MM.1S (cell line): ENCODE measurements at regions not wholly inside any gene's neighbourhood (a gene's known extent, or its start where the extent isn't known, plus 50 kb on each side); places are given as distances from the start of the nearest gene placed in this dataset.

Experiments
- EZH2 ChIP-seq: fragments of 300-600 bp; sonication (generic); optimal IDR thresholded peaks from 2 replicates; pipeline ENCODE3; 2017; ENCODE audit warnings: low read depth, mild to moderate bottlenecking, antibody characterized with exemption, low read length, mixed read lengths
- EZH2phosphoT487 ChIP-seq: fragments of 300-600 bp; sonication (generic); IDR thresholded peaks from 2 replicates; pipeline ENCODE4 v1.6.1; 2018; ENCODE audit warnings: antibody characterized with exemption, low read length
- TF ChIP-seq, protein P1 (sequence below): fragments of 300-600 bp; sonication (generic); IDR thresholded peaks from 2 replicates; pipeline ENCODE4 v1.5.1; 2016; ENCODE audit warnings: antibody characterized with exemption, low read length, mixed read lengths

DNA sequence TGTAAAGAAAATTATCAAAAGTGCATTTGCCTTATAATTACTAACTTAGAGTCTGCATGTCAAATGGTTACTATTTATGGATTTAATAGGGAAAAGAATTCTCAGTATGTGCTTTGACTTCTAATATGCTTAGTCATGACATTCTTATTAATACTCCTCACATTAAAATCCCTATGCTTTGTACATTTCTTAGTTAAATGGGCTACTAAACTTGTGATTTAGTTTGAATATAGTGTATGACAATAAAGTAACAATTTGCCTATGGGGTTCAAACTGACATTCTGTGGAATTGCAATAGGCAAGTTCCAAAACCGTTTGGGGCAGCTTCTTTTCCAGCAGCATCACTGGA, 361.9 kb upstream of the TMTC1 start:
- TF ChIP-seq, protein P1, sequence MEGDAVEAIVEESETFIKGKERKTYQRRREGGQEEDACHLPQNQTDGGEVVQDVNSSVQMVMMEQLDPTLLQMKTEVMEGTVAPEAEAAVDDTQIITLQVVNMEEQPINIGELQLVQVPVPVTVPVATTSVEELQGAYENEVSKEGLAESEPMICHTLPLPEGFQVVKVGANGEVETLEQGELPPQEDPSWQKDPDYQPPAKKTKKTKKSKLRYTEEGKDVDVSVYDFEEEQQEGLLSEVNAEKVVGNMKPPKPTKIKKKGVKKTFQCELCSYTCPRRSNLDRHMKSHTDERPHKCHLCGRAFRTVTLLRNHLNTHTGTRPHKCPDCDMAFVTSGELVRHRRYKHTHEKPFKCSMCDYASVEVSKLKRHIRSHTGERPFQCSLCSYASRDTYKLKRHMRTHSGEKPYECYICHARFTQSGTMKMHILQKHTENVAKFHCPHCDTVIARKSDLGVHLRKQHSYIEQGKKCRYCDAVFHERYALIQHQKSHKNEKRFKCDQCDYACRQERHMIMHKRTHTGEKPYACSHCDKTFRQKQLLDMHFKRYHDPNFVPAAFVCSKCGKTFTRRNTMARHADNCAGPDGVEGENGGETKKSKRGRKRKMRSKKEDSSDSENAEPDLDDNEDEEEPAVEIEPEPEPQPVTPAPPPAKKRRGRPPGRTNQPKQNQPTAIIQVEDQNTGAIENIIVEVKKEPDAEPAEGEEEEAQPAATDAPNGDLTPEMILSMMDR, result no peak
- no peak for TF ChIP-seq EZH2phosphoT487
- TF ChIP-seq EZH2, result no peak
